ENCODE measurements at regions not wholly inside any gene's neighbourhood (a gene's known extent, or its start where the extent isn't known, plus 50 kb on each side); places are given as distances from the start of the nearest gene placed in this dataset.

- DNase-seq = no peak
Observed at GRCh38 chr14:47746986-47747385, 71.6 kb upstream of the MDGA2 start.

GRCh38 chr14:47744155-47744554 lies 68.8 kb upstream of the MDGA2 start:
- DNase-seq = no peak

- DNase-seq = no peak
Observed at GRCh38 chr14:47739541-47739940, 64.1 kb upstream of the MDGA2 start.

- DNase-seq = no peak
Observed at GRCh38 chr14:47730296-47730695, 54.9 kb upstream of the MDGA2 start.

All from activated CD4-positive, alpha-beta T cell treated with anti-CD3 and anti-CD28 coated beads, Interleukin-2, amount 50 U/mL, for 16 hours (primary cell).